CD4-positive, alpha-beta T cell treated with Interleukin-12 subunit alpha and Interleukin-12 subunit beta, for 1 hour (primary cell): ENCODE measurements at regions not wholly inside any gene's neighbourhood (a gene's known extent, or its start where the extent isn't known, plus 50 kb on each side); places are given as distances from the start of the nearest gene placed in this dataset.

Experiments
- DNase-seq: peaks from one replicate; pipeline ENCODE4 v3.0.0-alpha.2; 2020

GRCh38 chr11:15490535-15490934 is 375.8 kb downstream of the INSC start:
- no peak for DNase-seq

DNA sequence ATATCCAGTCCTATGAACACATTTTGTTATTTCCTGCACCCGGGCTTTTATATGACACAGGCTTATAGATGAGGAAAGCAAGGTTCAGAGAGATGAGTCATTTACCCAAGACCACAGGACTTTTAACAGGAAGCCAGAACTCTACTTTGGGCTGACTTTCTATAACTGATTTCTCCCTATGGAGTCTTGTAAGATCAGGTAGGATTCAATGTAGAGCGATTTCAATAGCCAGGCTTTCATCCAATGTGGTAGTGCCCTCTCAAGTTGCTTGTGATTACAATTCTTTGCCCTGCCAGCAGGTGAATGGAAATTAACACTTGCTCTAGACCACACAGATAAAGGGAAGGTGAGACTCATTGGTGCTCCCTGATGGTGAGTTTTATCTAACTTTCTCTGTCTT is 378.3 kb downstream of the INSC start:
- DNase-seq, result no peak

DNA sequence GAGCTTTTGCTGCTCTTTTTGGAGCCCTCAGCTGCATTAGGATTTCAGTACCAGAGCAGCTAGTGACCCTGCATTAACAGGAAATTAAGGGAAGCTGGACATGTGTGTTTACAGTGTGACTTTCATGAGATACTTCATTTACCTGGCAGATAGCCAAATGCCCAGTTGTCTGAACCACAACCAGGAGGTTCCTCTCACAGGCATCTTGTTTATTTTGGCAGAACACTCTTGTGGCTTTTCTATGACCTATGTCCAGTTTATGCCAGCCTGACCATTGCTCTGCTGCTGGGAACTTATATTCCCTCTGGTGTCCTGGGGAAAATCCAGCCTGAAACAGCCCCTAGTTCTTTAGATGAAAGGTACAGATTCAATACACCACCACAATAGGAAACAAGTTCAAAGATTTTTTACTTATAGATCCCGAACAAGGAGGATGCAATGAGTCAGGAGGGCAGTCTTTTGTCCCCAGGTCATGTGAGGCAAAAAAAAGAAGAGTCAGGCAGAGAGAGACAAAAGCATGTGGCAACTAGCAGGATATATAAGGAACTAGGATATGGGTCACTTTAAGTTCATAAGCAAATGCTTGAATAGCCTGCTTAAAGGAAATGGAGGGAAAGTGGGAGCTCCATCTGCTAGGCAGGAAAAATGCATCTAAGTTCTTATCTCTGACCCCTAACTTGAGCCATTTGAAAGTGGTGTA is 379.3 kb downstream of the INSC start:
- no peak for DNase-seq

- DNase-seq, result no peak
Observed at GRCh38 chr11:15494740-15495139, 380.0 kb downstream of the INSC start.

GRCh38 chr11:15495462-15495861 is 380.7 kb downstream of the INSC start:
- no peak for DNase-seq

- no peak for DNase-seq
Observed at GRCh38 chr11:15497366-15497765, 382.6 kb downstream of the INSC start.

GRCh38 chr11:15499674-15500073 is 385.0 kb downstream of the INSC start:
- no peak for DNase-seq

DNA sequence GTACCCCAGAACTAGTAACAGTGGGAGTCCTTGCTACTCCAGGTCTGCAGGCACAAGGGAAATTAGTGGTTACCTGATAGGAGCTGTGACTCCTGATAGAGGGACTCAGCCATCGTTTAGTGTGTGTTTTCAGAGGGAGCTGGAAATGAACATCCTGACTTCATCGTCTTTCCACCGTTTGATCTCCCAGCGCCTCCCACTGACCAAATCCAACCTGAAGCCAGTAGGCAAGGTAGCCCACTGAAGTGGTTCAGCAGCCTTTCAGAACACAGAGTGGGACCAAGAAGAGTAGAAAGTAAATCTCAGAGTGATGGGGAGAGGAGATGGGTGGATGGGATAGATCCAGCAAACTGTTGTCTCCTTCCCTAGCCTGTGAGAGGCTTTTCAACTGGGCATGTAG is 385.9 kb downstream of the INSC start:
- no peak for DNase-seq

DNA sequence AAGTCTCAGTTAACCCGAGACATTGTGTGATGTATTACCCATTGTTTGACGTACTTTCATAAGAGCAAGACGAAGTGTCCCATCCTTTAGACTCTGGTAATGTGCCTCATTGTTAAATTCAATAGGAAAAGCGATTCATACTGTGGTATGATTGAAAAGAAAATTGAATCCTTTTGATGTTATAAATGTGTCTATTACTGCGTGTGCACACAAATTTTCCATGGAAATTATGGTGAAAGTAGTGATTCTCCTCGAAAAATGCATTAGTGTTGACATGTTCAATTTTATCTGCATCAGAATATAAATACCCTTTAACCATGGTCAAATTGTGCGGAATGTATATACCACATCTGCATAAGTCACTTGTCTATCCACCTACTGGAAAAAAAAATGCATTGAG is 386.8 kb downstream of the INSC start:
- DNase-seq, result no peak

DNA sequence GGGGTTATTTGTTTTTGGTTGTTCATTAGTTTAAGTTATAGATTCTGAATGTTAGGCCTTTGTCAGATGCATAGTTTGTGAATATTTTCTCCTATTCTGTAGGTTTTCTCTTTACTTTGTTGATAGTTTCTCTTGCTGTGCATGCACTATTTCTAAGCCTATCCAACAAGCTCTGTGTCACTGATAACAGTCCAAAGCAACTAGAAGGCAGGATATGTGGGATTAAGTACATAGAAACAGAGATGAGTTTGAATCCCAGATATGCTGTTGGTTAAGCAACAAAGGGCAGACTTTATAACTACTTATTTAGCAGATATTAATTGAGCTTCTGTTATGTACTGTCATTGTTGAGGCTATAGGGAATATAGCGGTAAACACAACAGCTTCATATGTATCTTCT is 390.4 kb downstream of the INSC start:
- DNase-seq, result no peak

- no peak for DNase-seq
Observed at GRCh38 chr11:15507592-15507991, 392.9 kb downstream of the INSC start.

DNA sequence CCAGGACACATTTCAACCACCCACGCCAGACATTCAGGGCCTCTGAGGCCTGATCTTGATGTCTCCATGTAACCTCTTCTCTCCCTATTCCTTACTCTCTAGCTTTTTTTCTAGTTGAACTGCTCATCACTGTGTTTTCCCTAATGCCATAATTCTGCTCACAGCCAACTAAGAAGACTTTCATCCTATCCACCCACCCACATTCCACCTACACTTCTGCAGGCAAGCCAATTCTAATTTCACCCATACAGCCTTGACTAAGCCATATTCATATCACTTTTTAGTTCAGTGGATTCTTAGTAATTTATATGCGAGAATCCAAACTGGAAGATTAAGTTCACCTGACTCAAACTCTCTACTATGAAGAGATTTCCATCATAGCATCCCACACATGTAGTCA is 394.4 kb downstream of the INSC start:
- no peak for DNase-seq

DNA sequence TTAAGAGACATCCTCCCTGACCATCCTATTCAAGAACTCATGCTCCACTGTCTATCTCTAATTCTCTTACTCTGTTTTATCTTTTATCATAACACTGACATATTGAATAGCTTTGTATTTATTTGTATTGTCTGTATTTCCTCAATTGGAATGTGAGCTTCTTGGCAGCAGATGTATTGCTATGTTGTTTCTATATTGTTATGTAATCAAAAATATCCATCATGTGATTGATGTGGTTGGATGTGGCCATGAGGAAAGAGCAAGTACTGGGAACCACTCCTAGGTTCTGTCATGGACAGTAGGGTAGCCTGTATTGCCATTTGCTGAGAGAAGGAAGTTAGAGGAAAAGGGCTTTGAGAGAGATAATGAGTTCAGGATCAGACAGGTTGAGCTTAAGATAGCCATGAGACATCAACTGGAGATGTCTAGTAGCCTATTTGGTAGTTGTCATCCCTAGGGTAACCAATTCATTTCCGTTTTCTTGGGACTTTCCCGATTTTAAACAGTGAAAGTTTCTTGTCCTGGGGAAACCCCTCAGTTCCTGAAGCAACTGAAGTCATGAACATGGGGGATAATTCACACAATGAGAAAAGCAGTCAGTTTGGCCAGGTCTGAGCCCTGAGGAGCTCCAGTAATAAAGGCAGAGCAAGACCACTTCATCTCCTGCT is 404.5 kb downstream of the INSC start:
- DNase-seq, result no peak

- DNase-seq, result no peak
Observed at GRCh38 chr11:15519911-15520310, 405.2 kb downstream of the INSC start.

GRCh38 chr11:15523543-15523942 is 408.8 kb downstream of the INSC start:
- no peak for DNase-seq

GRCh38 chr11:15525582-15525981 is 410.9 kb downstream of the INSC start:
- no peak for DNase-seq

DNA sequence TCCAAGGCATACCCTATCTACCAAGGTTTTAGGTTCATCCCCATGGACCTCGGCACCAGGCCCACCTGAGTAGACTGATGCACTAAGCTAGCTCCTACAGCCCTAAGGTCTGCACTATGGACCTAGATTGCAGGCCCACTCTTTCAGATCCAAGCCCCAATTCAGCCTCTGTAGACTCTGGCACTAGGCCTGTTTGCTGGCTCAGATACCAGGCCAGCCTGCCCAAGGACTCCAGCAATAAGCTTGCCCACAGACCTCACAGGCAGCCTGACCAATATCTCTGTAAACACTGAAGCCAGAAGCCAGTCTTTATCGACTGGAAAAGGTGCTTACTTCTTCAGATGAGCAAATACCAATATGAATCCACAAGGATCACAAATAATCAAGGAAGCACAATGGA is 411.3 kb downstream of the INSC start:
- no peak for DNase-seq

DNA sequence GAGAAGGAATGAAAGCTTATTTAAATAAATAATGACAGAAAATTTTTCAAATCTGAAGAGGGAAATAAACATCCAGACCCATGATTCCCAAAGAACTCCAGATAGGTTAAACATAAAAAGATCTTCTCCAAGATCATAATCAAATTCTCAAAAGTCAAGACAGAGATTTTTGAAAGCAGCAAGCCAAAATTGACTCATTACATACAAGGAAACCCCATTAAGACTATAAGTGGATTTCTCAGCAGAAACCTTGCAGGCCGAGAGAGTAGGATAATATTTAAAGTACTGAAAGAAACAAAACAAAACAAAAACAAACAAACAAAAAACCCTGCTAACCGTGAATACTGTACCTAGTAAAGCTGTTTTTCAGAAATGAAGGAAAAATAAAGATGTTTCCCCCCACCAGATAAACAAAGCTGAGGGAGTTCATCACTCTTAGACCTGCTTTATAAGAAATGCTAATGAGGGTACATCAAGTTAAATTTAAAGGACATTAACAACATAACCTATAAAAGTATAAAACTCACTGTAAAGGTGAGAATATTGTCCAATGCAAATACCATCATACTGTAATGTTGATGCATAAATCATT is 412.2 kb downstream of the INSC start:
- DNase-seq, result no peak

- DNase-seq, result no peak
Observed at GRCh38 chr11:15532432-15532831, 417.7 kb downstream of the INSC start.

- no peak for DNase-seq
Observed at GRCh38 chr11:15534266-15534665, 419.5 kb downstream of the INSC start.

- DNase-seq, result no peak
Observed at GRCh38 chr11:15535414-15535813, 420.7 kb downstream of the INSC start.

GRCh38 chr11:15536438-15536837 is 421.7 kb downstream of the INSC start:
- DNase-seq, result no peak

GRCh38 chr11:15539645-15540044 is 424.9 kb downstream of the INSC start:
- DNase-seq, result no peak

DNA sequence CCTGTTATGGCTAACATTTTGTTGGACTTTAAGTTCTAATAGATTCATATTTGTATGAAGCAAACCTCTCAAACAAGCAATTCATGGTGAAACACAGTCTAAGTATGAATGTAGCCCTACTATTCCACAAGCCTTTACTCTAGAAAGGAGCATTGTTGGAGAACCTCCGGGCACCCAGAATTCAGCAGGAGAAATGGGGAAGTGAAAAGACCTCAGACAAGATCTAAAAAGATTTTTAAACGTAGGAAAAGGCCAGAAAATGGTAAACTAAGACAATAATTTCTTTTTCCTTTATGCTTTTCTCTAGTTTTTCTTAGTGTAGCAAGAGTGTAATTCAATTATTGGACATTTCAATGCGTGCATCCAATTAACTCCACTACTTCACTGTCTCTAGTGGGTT is 426.4 kb downstream of the INSC start:
- DNase-seq, result no peak

DNA sequence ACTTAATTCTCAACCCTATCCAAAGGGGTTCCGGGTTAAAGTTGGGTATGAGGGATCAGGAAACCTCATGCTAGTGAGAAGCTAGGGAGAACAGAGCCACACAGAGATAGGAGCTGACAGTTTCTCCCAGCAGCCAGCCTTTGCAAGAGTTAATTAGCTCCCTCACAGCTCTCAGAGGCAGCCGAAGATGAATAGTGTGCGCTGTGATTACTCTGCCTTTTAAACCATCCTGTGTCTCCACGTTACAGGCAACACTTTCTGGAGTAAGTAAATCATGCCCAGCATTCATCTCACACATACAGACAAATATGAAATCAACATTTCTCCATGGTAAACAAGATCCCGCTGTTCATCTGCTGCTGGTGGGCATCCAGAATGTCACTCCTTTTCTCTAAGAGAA is 429.6 kb downstream of the INSC start:
- DNase-seq, result no peak
